SK-N-SH treated with all-trans-retinoic acid at 6 μM for 48 hours (cell line): ENCODE measurements at regions not wholly inside any gene's neighbourhood (a gene's known extent, or its start where the extent isn't known, plus 50 kb on each side); places are given as distances from the start of the nearest gene placed in this dataset.

Source experiments
- ARNTL ChIP-seq: fragments of 450-650 bp; formaldehyde crosslinking; IDR thresholded peaks from 2 replicates; pipeline ENCODE4 v1.5.0; 2020; ENCODE audit warnings: low read depth, mild to moderate bottlenecking, moderate library complexity, borderline replicate concordance
- BACH2 ChIP-seq: fragments of 250-450 bp; sonication (Bioruptor Pico); IDR thresholded peaks from 2 replicates; pipeline ENCODE4 v1.9.0; 2021; ENCODE audit warnings: mild to moderate bottlenecking, borderline replicate concordance
- CSDC2 ChIP-seq: fragments of 250-450 bp; sonication (Bioruptor Pico); IDR thresholded peaks from 2 replicates; pipeline ENCODE4 v1.5.0; 2020; ENCODE audit warnings: mild to moderate bottlenecking, moderate library complexity
- ESRRG ChIP-seq: fragments of 250-450 bp; sonication (Bioruptor Pico); IDR thresholded peaks from 2 replicates; pipeline ENCODE4 v1.6.1; 2021; ENCODE audit warnings: mild to moderate bottlenecking
- GLIS3 ChIP-seq: fragments of 250-450 bp; sonication (Bioruptor Pico); IDR thresholded peaks from 2 replicates; pipeline ENCODE4 v1.5.0; 2020; ENCODE audit warnings: mild to moderate bottlenecking, moderate library complexity
- OSR1 ChIP-seq: fragments of 250-450 bp; sonication (Bioruptor Pico); IDR thresholded peaks from 2 replicates; pipeline ENCODE4 v1.8.0; 2022; ENCODE audit warnings: moderate library complexity, mild to moderate bottlenecking, inconsistent platforms
- POU6F1 ChIP-seq: fragments of 250-450 bp; sonication (Bioruptor Pico); IDR thresholded peaks from 2 replicates; pipeline ENCODE4 v1.8.0; 2021; ENCODE audit warnings: low read depth, mild to moderate bottlenecking, moderate library complexity, borderline replicate concordance
- ZC3H10 ChIP-seq: fragments of 250-450 bp; sonication (Bioruptor Pico); IDR thresholded peaks from 2 replicates; pipeline ENCODE4 v1.5.1; 2021; ENCODE audit warnings: mild to moderate bottlenecking, moderate library complexity
- ZFP3 ChIP-seq: fragments of 250-450 bp; sonication (Bioruptor Pico); IDR thresholded peaks from 2 replicates; pipeline ENCODE4 v1.5.0; 2020; ENCODE audit warnings: mild to moderate bottlenecking, moderate library complexity
- ZFP30 ChIP-seq: fragments of 450-650 bp; formaldehyde crosslinking; IDR thresholded peaks from 2 replicates; pipeline ENCODE4 v1.5.0; 2022; ENCODE audit warnings: mild to moderate bottlenecking, moderate library complexity
- ZNF70 ChIP-seq: fragments of 450-650 bp; formaldehyde crosslinking; IDR thresholded peaks from 2 replicates; pipeline ENCODE4 v1.5.0; 2020; ENCODE audit warnings: mild to moderate bottlenecking, moderate library complexity
- TF ChIP-seq, protein P1 (sequence below): fragments of 250-450 bp; sonication (Bioruptor Pico); IDR thresholded peaks from 2 replicates; pipeline ENCODE4 v1.5.1; 2020; ENCODE audit warnings: low read depth, mild to moderate bottlenecking, moderate library complexity
- TF ChIP-seq, protein P2 (sequence below): fragments of 250-450 bp; sonication (Bioruptor Pico); IDR thresholded peaks from 2 replicates; pipeline ENCODE4 v1.8.0; 2020; ENCODE audit warnings: mild to moderate bottlenecking, moderate library complexity, borderline replicate concordance

DNA sequence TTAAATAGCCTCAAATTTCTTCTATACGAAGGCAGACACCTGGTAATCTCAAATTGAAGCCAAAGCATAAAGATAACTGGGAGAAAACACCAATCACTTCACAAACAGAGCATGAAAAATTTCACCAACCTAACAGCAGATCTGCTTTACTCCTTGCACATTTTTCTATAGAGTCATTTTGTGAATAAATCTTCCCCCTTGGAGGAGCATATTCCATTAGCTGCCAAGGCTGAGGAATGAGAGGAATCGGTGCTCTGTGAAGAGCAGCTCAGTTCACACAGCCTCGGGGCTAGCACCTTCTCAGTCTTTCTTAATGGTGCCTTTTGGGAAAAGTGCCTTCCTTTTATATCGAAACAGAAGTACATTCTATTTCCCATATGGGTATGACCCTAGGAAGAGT is 1313.7 kb upstream of the NRXN1 start:
- no peak for TF ChIP-seq ZFP30 (CRISPR knock-in tag)
- TF ChIP-seq, protein P1, sequence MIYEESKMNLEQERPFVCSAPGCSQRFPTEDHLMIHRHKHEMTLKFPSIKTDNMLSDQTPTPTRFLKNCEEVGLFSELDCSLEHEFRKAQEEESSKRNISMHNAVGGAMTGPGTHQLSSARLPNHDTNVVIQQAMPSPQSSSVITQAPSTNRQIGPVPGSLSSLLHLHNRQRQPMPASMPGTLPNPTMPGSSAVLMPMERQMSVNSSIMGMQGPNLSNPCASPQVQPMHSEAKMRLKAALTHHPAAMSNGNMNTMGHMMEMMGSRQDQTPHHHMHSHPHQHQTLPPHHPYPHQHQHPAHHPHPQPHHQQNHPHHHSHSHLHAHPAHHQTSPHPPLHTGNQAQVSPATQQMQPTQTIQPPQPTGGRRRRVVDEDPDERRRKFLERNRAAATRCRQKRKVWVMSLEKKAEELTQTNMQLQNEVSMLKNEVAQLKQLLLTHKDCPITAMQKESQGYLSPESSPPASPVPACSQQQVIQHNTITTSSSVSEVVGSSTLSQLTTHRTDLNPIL, result no peak
- TF ChIP-seq, protein P2, sequence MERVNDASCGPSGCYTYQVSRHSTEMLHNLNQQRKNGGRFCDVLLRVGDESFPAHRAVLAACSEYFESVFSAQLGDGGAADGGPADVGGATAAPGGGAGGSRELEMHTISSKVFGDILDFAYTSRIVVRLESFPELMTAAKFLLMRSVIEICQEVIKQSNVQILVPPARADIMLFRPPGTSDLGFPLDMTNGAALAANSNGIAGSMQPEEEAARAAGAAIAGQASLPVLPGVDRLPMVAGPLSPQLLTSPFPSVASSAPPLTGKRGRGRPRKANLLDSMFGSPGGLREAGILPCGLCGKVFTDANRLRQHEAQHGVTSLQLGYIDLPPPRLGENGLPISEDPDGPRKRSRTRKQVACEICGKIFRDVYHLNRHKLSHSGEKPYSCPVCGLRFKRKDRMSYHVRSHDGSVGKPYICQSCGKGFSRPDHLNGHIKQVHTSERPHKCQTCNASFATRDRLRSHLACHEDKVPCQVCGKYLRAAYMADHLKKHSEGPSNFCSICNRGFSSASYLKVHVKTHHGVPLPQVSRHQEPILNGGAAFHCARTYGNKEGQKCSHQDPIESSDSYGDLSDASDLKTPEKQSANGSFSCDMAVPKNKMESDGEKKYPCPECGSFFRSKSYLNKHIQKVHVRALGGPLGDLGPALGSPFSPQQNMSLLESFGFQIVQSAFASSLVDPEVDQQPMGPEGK (CRISPR knock-in tag), result no peak
- TF ChIP-seq ZNF70 (CRISPR knock-in tag), result no peak
- no peak for TF ChIP-seq ESRRG
- TF ChIP-seq OSR1 (CRISPR knock-in tag), result no peak
- TF ChIP-seq BACH2 (CRISPR knock-in tag), result no peak
- no peak for TF ChIP-seq CSDC2 (CRISPR knock-in tag)
- TF ChIP-seq ARNTL (CRISPR knock-in tag), result no peak
- TF ChIP-seq POU6F1, result no peak
- no peak for TF ChIP-seq ZC3H10 (CRISPR knock-in tag)
- no peak for TF ChIP-seq ZFP3 (CRISPR knock-in tag)
- no peak for TF ChIP-seq GLIS3 (CRISPR knock-in tag)
